ENCODE measurements at regions not wholly inside any gene's neighbourhood (a gene's known extent, or its start where the extent isn't known, plus 50 kb on each side); places are given as distances from the start of the nearest gene placed in this dataset.
A peak's percentile ranks its signal among the peaks of the same experiment; 100 is the strongest.
"Not testable (repeated sequence)": the region's sequence is repeated elsewhere in the genome, so short reads cannot be mapped to it uniquely, and the experiment has no call there.

GRCh38 chrX:3509934-3510333, 163.5 kb upstream of the MXRA5 start:
- Histone ChIP-seq H3K4me3 (ENCODE audit: low read length) (no peak overlapping the region), H3K4me2 (ENCODE audit: low read length) (no peak overlapping the region), H3K4me1 (ENCODE audit: control insufficient read depth, insufficient read depth, low read length) (peaks cover 3% of the 10 kb centered on the region)

GRCh38 chrX:3504916-3505315, 158.5 kb upstream of the MXRA5 start:
- Histone ChIP-seq H3K4me3 (ENCODE audit: low read length) (no peak overlapping the region), H3K9me3 (replicated peaks; ENCODE audit: low read length) (no peaks in the 10 kb centered on the region), H3K4me1 (ENCODE audit: control insufficient read depth, insufficient read depth, low read length) (no peaks in the 10 kb centered on the region), H3K36me3 (ENCODE audit: insufficient read depth, low read length) (no peaks in the 10 kb centered on the region), H3K4me2 (ENCODE audit: low read length) (no peak overlapping the region), H3K9ac (ENCODE audit: low read depth, low read length) (no peak overlapping the region), H3K27me3 (ENCODE audit: control insufficient read depth, insufficient read depth, low read length) (no peaks in the 10 kb centered on the region)

More at GRCh38 chrX:3509934-3510333, 163.5 kb upstream of the MXRA5 start:
- Histone ChIP-seq H3K36me3 (ENCODE audit: insufficient read depth, low read length) (no peaks in the 10 kb centered on the region), H3K9me3 (replicated peaks; ENCODE audit: low read length) (no peaks in the 10 kb centered on the region), H3K27me3 (ENCODE audit: control insufficient read depth, insufficient read depth, low read length) (no peaks in the 10 kb centered on the region), H3K9ac (ENCODE audit: low read depth, low read length) (no peak overlapping the region)

GRCh38 chrX:3501833-3502535, 155.5 kb upstream of the MXRA5 start:
- Histone ChIP-seq H3K4me2 (ENCODE audit: low read length) (peak overlapping the region; percentile 72), H3K9me3 (replicated peaks; ENCODE audit: low read length) (no peaks in the 10 kb centered on the region), H3K27me3 (ENCODE audit: control insufficient read depth, insufficient read depth, low read length) (no peaks in the 10 kb centered on the region), H3K9ac (ENCODE audit: low read depth, low read length) (peak overlapping the region; percentile 51), H3K4me1 (ENCODE audit: control insufficient read depth, insufficient read depth, low read length) (no peaks in the 10 kb centered on the region), H3K36me3 (ENCODE audit: insufficient read depth, low read length) (no peaks in the 10 kb centered on the region), H3K4me3 (ENCODE audit: low read length) (peak overlapping the region; percentile 40)

GRCh38 chrX:3495836-3496769, 149.7 kb upstream of the MXRA5 start:
- not testable (repeated sequence) for H3K27me3 ChIP-seq (ENCODE audit: control insufficient read depth, insufficient read depth, low read length); H3K9ac ChIP-seq (ENCODE audit: low read depth, low read length); H3K9me3 ChIP-seq (replicated peaks; ENCODE audit: low read length); H3K36me3 ChIP-seq (ENCODE audit: insufficient read depth, low read length); H3K4me3 ChIP-seq (ENCODE audit: low read length); H3K4me1 ChIP-seq (ENCODE audit: control insufficient read depth, insufficient read depth, low read length); H3K4me2 ChIP-seq (ENCODE audit: low read length)

GRCh38 chrX:3493605-3494004, 147.2 kb upstream of the MXRA5 start:
- H3K9me3 ChIP-seq (replicated peaks; ENCODE audit: low read length) = no peaks in the 10 kb centered on the region
- H3K4me1 ChIP-seq (ENCODE audit: control insufficient read depth, insufficient read depth, low read length) = no peaks in the 10 kb centered on the region
- H3K9ac ChIP-seq (ENCODE audit: low read depth, low read length) = no peak overlapping the region
- H3K36me3 ChIP-seq (ENCODE audit: insufficient read depth, low read length) = no peaks in the 10 kb centered on the region
- H3K4me3 ChIP-seq (ENCODE audit: low read length) = no peak overlapping the region
- H3K4me2 ChIP-seq (ENCODE audit: low read length) = no peak overlapping the region
- H3K27me3 ChIP-seq (ENCODE audit: control insufficient read depth, insufficient read depth, low read length) = no peaks in the 10 kb centered on the region

GRCh38 chrX:3485727-3486126, 139.3 kb upstream of the MXRA5 start:
- H3K9me3 ChIP-seq (replicated peaks; ENCODE audit: low read length) = no peaks in the 10 kb centered on the region
- no peak overlapping the region for H3K4me3 ChIP-seq (ENCODE audit: low read length)
- H3K4me1 ChIP-seq (ENCODE audit: control insufficient read depth, insufficient read depth, low read length) = no peaks in the 10 kb centered on the region
- H3K36me3 ChIP-seq (ENCODE audit: insufficient read depth, low read length) = no peaks in the 10 kb centered on the region
- no peak overlapping the region for H3K4me2 ChIP-seq (ENCODE audit: low read length)
- H3K9ac ChIP-seq (ENCODE audit: low read depth, low read length) = no peak overlapping the region
- no peaks in the 10 kb centered on the region for H3K27me3 ChIP-seq (ENCODE audit: control insufficient read depth, insufficient read depth, low read length)

- no peaks in the 10 kb centered on the region for H3K36me3 ChIP-seq (ENCODE audit: insufficient read depth, low read length)
- no peak overlapping the region for H3K4me2 ChIP-seq (ENCODE audit: low read length)
- no peaks in the 10 kb centered on the region for H3K4me1 ChIP-seq (ENCODE audit: control insufficient read depth, insufficient read depth, low read length)
- H3K9ac ChIP-seq (ENCODE audit: low read depth, low read length) = no peak overlapping the region
- no peaks in the 10 kb centered on the region for H3K9me3 ChIP-seq (replicated peaks; ENCODE audit: low read length)
- no peaks in the 10 kb centered on the region for H3K27me3 ChIP-seq (ENCODE audit: control insufficient read depth, insufficient read depth, low read length)
- H3K4me3 ChIP-seq (ENCODE audit: low read length) = no peak overlapping the region
Measured at GRCh38 chrX:3479026-3479425, 132.6 kb upstream of the MXRA5 start.

GRCh38 chrX:3476973-3477372, 130.5 kb upstream of the MXRA5 start:
- H3K4me2 ChIP-seq (ENCODE audit: low read length) = no peak overlapping the region
- no peak overlapping the region for H3K9ac ChIP-seq (ENCODE audit: low read depth, low read length)
- no peak overlapping the region for H3K4me3 ChIP-seq (ENCODE audit: low read length)
- no peaks in the 10 kb centered on the region for H3K4me1 ChIP-seq (ENCODE audit: control insufficient read depth, insufficient read depth, low read length)
- no peaks in the 10 kb centered on the region for H3K27me3 ChIP-seq (ENCODE audit: control insufficient read depth, insufficient read depth, low read length)
- H3K36me3 ChIP-seq (ENCODE audit: insufficient read depth, low read length) = no peaks in the 10 kb centered on the region
- no peaks in the 10 kb centered on the region for H3K9me3 ChIP-seq (replicated peaks; ENCODE audit: low read length)

GRCh38 chrX:3470211-3470679, 123.8 kb upstream of the MXRA5 start:
- not testable (repeated sequence) for H3K9me3 ChIP-seq (replicated peaks; ENCODE audit: low read length); H3K27me3 ChIP-seq (ENCODE audit: control insufficient read depth, insufficient read depth, low read length); H3K4me3 ChIP-seq (ENCODE audit: low read length); H3K4me2 ChIP-seq (ENCODE audit: low read length); H3K4me1 ChIP-seq (ENCODE audit: control insufficient read depth, insufficient read depth, low read length); H3K36me3 ChIP-seq (ENCODE audit: insufficient read depth, low read length); H3K9ac ChIP-seq (ENCODE audit: low read depth, low read length)

GRCh38 chrX:3468031-3468430, 121.6 kb upstream of the MXRA5 start:
- no peak overlapping the region for H3K4me3 ChIP-seq (ENCODE audit: low read length)
- no peaks in the 10 kb centered on the region for H3K9me3 ChIP-seq (replicated peaks; ENCODE audit: low read length)
- H3K4me2 ChIP-seq (ENCODE audit: low read length) = no peak overlapping the region
- no peak overlapping the region for H3K9ac ChIP-seq (ENCODE audit: low read depth, low read length)
- H3K36me3 ChIP-seq (ENCODE audit: insufficient read depth, low read length) = no peaks in the 10 kb centered on the region
- H3K4me1 ChIP-seq (ENCODE audit: control insufficient read depth, insufficient read depth, low read length) = no peaks in the 10 kb centered on the region
- H3K27me3 ChIP-seq (ENCODE audit: control insufficient read depth, insufficient read depth, low read length) = no peaks in the 10 kb centered on the region

- no peak overlapping the region for H3K4me3 ChIP-seq (ENCODE audit: low read length)
Measured at GRCh38 chrX:3465017-3465416, 118.6 kb upstream of the MXRA5 start.

More at GRCh38 chrX:3465017-3465416, 118.6 kb upstream of the MXRA5 start:
- no peaks in the 10 kb centered on the region for H3K36me3 ChIP-seq (ENCODE audit: insufficient read depth, low read length)
- no peak overlapping the region for H3K4me2 ChIP-seq (ENCODE audit: low read length)
- H3K9me3 ChIP-seq (replicated peaks; ENCODE audit: low read length) = no peaks in the 10 kb centered on the region
- H3K9ac ChIP-seq (ENCODE audit: low read depth, low read length) = no peak overlapping the region
- no peaks in the 10 kb centered on the region for H3K27me3 ChIP-seq (ENCODE audit: control insufficient read depth, insufficient read depth, low read length)
- no peaks in the 10 kb centered on the region for H3K4me1 ChIP-seq (ENCODE audit: control insufficient read depth, insufficient read depth, low read length)
